ENCODE measurements at regions not wholly inside any gene's neighbourhood (a gene's known extent, or its start where the extent isn't known, plus 50 kb on each side); places are given as distances from the start of the nearest gene placed in this dataset.
"Not testable (repeated sequence)": the region's sequence is repeated elsewhere in the genome, so short reads cannot be mapped to it uniquely, and the experiment has no call there.

DNA sequence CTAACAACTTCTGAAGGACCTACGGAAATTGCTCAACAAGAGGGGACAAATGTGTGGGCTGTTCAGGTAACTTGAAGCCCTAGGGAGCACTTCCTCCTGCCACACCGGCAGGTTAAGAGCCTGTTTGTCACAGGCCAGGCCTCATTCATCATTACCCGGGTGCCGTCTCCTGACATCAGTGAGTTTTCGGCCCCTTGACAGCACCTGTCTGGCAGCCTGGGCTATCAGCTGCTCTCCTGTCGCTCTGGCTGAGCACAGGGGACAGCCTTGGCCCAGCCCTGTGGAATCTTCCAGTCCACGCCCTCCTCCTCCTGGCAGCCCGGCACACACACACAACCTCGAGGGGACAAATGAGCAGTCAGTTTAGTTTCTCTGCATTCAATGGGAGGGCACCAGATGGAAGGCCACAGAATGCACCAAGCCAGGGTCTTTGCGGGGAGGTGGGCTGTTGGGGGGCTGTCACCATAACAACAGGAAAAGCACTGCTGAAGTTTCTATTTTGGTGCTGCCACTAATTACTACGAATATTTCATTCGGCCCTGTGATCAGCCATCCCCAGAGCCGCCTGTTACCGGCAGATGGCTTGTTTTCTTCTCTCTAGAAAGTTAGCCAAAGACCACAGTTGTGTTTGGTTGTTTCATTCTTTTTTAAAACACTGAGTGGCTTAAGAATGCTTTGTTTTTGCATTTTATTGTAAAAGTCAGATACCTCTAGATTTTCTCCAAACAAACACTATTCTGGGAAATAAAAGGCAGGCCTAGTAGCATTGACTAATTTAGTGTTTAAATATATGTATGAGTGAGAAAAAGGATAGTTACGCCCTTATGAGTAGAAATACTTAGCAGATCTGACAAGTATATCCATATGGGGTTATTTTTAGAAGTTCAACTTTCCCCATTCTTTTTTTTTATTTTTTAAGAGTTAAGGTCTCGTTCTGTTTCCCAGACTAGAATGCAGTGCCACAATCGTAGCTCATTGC is 189.9 kb upstream of the NDUFV2 start:
- Histone ChIP-seq H3K27ac (peak overlapping the region in 4 of 21 experiments; percentile 16 to 62 (median 46)), H3K4me3 (no peak overlapping the region)

DNA sequence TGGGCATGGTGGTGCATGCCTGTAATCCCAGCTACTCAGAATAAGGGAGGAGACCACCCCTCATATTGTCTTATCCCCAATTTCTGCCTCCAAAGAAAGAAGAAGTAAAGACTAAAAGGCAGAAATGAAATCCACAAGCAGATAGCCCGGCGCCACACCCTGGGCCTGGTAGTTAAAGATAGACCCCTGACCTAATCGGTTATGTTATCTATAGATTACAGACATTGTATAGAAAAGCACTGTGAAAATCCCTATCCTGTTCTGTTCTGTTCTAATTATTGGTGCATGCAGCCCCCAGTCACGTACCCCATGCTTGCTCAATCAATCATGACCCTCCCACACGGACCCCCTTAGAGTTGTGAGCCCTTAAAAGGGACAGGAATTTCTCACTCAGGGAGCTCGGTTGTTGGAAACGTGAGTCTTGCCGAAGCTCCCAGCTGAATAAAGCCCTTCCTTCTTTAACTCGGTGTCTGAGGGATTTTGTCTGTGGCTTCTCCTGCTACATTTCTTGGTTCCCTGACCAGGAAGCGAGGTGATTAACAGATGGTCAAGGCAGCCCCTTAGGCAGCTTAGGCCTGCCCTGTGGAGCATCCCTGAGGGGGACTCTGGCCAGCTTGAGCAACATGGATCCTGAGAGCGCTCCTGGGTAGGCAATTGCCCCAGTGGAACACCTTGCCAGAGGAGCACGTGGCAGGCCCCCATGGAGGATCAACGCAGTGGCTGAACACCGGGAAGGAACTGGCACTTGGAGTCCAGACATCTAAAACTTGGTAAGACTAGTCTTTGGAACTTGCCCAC is 188.7 kb upstream of the NDUFV2 start:
- not testable (repeated sequence) for H3K4me3 ChIP-seq, H3K27ac ChIP-seq

DNA sequence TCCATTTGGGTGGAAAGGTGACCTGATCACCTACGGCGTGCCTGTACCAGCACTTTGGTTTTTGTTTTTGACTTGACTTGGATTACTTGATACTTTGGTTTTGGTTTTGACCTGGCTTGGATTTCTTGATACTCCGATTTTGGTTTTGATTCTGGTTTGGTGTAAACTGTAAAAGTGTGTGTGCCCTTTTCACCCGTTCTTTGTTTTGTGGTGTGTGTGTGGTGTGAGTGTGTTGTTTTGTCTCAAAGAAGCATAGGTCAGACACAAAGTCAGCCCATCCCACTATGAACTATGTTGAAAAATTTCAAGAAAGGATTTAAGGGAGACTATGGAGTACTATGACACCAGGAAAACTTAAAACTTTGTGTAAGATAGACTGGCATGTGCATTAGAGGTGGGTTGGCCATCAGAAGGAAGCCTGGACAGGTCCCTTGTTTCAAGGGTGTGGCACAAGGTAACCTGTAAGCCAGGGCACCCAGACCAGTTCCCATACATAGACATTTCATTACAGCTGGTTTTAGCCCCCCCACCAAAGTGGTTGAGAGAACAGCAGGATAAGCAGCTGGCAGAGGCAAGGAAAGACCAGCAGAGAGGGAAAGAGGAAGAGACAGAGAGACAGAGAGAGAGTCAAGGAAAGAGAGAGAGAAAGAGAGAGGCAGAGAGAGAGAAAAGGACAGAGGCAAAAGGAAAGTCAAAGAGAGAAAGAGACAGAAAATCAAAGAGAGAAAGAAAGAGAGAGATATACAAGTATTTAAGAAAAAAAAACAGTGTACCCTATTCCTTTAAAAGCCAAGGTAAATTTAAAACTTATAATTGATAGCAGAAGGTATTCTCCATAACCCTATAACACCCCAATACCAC is 187.9 kb upstream of the NDUFV2 start:
- H3K27ac ChIP-seq, H3K4me3 ChIP-seq: not testable (repeated sequence)

DNA sequence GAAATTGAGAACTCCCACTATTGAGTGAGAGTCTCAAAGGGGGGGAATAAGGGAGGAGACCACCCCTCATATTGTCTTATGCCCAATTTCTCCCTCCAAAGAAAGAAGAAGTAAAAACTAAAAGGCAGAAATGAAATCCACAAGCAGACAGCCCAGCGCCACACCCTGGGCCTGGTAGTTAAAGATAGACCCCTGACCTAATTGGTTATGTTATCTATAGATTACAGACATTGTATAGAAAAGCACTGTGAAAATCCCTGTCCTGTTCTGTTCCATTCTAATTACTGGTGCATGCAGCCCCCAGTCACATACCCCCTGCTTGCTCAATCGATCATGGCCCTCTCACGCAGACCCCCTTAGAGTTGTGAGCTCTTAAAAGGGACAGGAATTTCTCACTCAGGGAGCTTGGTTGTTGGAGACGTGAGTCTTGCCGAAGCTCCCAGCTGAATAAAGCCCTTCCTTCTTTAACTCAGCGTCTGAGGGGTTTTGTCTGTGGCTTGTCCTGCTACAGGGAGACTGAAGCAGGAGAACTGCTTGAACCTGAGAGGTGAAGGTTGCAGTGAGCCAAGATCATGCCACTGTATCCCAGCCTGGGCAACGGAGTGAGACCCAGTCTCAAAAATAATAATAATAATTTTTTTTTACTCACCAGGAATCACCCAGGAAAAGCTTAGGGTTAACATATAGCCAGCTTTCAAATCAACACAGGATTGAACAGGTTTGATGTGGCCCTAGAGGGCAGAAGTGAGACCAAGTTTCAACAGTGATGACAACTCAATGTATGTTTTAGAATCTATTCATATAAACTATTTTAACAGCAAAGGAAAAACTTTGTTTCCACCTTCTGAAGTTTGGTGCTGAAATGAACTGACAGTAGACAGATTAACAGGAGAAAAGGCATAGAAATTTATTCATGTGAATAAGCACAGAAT is 181.4 kb upstream of the NDUFV2 start:
- not testable (repeated sequence) for H3K4me3 ChIP-seq

DNA sequence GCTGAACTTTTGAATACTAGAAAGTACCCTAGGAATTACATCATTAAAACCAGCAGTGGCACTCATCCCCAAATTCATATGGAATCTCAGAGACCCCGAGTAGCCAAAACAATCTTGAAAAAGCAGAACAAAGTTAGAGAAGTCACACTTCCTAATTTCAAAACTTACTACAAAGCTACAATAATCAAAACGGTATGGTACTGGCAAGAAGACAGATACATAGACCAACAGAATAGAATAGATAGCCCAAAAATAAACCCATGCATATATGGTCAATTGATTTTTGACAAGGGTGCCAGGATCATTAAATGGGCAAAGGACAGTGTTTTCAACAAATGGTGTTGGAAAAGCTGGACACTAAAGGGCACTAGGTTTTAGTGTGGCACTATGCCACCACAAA is 176.0 kb upstream of the NDUFV2 start:
- Histone ChIP-seq H3K4me3 (no peak overlapping the region), H3K27ac (no peak overlapping the region)

More for the DNA sequence above, 181.4 kb upstream of the NDUFV2 start:
- not testable (repeated sequence) for H3K27ac ChIP-seq

DNA sequence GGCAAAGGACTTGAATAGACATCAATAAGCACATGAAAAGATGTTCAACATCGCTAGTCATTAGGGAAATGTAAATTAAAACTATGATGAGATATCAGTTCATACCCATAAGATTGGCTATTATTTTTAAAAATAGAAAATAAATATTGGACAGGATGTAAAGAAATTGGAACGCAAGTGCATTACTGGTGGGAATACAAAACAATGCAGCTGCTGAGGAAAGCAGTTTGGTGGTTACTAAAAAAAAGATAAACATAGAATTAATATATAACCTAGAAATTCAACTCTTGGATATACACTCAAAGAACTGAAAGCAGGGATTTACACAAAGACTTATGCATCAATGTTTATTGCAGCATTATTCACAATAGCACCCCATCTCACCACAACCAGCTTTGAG is 174.5 kb upstream of the NDUFV2 start:
- no peak overlapping the region for H3K27ac ChIP-seq
- no peak overlapping the region for H3K4me3 ChIP-seq

DNA sequence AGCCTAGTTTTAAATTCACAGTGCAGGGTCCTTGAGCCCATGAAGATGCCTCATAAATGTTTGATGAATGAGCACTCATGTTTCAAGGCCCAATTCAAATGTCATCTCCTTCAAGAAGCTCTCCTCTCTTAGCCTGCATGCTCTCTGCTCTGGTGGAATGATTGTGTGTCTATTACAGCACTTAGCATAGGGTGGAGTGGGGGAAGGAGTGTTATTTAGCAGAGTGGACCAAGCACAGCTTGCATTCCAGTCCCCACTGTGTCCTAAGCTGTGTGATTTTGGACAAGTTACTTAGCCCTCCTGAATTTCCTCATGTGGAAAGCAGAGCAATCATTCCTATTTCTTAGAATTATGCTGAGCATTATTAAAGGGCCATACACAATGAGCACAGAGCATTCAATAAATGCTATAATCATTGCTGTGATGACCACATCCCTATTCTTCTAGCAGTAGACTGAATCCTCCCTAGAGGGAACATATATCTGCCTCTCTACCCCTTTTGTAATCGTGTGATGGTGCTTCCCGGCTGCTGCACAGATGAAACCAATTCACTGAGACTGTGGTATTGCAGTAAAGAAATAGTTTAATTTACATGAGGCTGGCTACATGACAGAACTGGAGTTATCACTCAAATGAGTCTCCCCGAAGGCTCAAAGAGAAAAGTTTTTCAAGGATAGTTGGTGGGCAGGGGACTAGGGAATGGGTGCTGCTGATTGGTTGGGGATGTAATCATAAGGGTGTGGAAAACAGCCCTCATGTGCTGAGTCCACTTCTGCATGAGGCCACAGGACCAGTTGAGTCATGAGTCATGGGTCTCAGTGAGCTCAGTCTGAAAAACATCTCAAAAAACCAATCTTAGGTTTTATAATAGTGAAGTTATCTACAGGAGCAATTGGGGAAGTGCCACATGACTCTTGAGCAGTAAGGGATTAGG is 173.4 kb upstream of the NDUFV2 start:
- no peak overlapping the region for H3K4me3 ChIP-seq
- no peak overlapping the region for H3K27ac ChIP-seq

DNA sequence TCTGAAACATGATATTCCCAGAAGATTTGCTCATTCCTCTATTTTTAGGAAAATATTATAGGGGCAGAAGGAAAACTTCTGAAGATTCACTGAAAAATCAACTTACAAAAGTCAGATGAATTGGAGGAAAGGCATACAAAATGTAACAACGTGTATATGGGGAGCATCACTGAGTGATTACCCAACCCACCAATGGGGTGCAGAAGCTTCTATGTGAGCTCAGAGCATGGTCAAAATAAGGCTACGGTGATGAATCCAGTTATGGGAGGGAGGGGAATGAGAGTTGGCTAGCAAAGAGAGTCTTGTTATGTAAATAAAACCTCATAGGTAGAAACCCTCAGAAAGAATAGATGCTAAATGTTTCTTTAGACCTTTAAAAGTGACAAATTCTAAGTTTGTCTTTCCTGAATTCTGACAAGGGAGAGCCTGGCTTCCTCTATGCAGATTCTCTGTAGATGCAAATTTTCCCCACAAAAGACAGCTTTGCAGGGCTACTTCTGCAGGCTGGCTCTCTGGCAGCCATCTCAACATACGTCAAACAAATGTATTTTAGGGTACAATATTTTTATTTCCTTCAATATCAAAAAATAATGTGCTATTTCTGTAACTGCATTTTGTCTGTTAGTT is 171.4 kb upstream of the NDUFV2 start:
- Histone ChIP-seq H3K27ac (no peak overlapping the region), H3K4me3 (no peak overlapping the region)

DNA sequence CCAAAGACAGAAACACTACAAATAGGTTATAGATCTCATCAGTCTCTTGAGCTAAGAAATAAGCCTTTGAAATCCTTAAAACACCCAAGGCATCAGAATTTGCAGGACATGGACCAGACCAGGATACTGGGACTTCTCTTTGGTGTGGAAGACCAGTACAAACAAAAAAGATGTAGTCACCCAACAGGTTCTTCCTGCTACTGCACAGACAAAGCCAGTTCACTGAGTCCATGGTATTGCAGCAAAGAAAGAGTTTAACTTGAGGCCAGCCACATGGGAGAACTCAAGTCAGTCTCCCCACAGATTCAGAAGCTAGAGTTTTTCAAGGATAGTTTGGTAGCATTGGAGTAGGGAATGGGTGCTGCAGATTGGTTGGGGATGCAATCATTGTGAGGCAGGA is 169.6 kb upstream of the NDUFV2 start:
- Histone ChIP-seq H3K4me3 (no peak overlapping the region), H3K27ac (no peak overlapping the region)

DNA sequence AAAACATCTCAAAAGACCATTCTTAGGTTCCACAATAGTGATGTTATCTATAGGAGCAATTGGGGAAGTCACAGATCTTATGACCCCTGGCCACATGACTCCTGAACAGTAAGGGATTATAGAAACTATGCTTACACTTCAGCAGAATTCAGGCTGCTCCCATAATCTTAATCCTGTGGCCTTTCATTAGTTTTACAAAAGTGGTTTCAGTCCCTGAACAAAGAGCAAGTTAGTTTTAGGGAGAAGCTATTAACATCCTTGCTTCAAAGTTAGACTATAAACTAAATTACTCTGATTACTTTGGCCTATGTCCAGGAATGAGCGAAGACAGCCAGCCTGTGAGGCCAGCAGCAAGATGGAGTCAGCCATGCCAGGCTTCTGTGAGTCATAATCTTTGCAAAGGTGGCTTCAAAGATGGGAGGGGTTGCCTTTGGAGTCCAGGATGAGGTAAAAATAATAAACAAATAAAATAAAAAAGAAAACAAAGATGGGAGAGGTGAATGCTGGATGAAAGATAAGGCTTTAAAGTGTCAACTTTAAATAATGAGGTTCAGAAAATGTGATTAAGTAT is 168.7 kb upstream of the NDUFV2 start:
- H3K27ac ChIP-seq, result no peak overlapping the region
- no peak overlapping the region for H3K4me3 ChIP-seq

DNA sequence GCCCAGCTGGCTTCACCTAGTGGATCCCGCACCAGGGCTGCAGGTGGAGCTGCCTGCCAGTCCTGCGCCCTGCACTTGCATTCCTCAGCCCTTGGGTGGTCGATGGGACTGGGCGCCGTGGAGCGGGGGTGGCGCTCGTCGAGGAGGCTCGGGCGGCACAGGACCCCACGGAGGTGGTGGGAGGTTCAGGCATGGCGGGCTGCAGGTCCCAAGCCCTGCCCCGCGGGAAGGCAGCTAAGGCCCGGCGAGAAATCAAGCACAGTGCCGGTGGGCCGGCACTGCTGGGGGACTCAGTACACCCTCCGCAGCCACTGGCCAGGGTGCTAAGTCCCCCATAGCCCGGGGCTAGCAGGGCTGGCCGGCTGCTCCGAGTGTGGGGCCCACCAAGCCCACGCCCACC is 167.2 kb upstream of the NDUFV2 start:
- not testable (repeated sequence) for H3K4me3 ChIP-seq, H3K27ac ChIP-seq

DNA sequence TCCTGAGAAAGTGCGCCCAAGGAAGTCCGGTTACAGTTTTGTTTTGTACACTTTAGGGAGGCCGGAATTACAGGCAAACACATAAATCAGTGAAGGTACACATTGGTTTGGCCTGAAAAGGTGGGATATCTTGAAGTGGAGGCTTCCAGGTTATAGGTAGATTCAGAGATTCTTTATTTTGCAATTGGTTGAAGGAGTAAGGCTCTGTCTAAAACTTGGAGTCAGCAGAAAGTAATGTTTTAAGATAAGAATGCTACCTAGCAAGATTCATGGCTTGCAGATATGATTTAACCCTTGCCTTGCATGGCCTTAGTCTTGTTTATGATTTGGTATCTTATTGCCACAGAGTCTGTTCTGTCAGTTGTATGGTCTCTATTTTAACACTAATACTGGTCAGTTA is 165.9 kb upstream of the NDUFV2 start:
- Histone ChIP-seq H3K27ac (peak overlapping the region in 2 of 21 experiments; percentile 5 to 13), H3K4me3 (no peak overlapping the region)

DNA sequence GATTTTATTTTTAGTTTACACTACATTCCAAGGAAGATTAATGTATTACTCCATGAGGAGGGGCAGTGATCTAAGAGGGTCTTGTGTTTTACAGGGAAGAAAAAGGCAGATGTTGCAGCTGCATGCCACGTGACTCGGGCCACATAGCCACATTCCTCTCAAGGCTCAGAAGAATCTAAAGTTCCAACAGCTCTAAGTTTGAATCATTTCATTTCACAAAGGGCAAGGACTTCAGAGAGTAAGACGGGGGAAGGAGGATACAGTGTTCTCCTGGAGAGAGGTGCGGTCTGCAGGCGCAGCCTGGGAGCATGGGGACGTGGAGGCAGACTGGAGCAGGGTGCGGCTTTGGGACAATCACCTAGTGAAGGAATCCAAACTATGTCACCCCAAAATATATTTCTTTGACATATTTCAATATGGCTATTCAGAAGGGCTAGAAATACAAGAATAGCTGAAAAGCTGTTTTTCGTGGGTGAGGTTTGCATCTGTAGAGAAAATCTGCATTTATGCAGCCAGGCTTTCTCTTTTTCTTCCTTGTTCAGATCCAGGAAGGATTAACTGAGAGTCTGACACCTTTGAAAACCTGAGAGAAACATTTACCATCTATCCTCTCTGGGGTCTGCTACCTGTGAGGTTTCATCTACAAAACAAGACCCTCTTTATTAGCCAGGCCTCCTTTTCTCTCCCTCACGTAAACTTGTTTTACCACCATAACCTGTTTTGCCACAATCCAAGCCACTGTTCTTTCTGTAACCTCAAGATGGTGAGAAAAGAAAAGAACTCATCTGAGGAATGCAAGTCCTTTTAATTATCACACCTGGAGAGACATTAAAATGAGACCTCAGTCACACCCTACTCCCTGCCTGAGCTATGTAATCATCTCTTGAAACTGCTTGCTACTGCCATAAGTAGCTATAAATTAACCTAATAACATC is 165.1 kb upstream of the NDUFV2 start:
- peak overlapping the region in 4 of 21 experiments; percentile 7 to 49 (median 22) for H3K27ac ChIP-seq

DNA sequence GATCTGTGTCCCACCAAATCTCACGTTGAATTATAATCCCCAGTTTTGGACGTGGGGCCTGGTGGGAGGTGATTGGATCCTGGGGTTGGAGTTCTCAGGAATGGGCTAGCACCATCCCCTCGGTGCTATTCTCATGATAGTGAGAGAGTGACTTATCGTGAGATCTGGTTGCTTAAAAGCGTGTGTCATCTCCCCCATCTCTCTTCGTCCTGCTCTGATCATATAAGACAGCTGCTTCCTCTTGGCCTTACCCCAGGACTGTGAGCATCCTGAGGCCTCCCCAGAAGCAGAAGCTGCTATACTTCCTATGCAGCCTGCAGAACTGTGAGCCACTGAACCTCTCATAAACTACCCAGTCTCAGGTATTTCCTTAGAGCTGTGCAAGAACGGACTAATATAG is 163.7 kb upstream of the NDUFV2 start:
- H3K4me3 ChIP-seq, result no peak overlapping the region
- H3K27ac ChIP-seq, result no peak overlapping the region

More for the DNA sequence above, 165.1 kb upstream of the NDUFV2 start:
- no peak overlapping the region for H3K4me3 ChIP-seq

DNA sequence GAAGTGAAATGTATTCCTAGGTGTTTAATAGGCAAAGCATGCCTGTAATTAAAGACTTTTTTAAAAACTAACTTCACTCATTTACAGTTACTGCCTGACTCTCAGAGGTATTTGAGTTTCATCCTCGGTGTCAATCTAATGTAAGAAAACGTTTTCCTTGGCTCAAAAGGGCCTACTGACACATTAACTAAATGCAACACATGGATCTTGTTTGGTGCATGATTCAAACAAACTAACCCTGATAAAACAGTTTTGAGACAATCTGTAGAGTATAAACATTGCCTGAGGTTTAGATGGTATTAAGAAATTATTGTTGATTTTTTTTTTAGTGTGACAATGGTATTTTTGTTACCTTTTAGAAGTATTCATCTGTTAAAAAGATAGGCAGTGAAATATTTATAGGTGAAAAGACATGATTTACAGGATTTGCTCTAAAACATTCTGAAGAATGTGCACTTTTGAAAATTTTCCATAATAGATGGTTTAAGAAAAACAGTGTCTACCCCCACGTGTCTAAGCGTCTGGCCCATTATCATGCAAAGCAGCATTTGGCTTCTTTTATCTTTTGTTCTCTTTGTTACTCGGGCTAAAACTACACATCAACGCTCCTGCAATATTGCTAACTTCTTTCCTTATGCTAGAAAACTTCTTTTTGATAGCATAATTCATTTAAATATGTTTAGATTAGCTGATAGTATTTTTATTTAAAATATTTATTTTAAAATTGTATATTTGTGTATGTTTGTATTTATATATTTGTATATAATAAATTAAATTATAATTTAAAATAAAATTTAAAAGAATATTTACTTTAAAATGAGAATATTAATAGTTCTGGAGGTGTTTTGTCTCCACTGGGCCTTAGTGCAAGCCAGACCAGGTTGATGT is 160.2 kb upstream of the NDUFV2 start:
- peak overlapping the region in 1 of 21 experiments; percentile 78 for H3K27ac ChIP-seq
- H3K4me3 ChIP-seq, result no peak overlapping the region
